HCT116 (cell line): ENCODE measurements at regions not wholly inside any gene's neighbourhood (a gene's known extent, or its start where the extent isn't known, plus 50 kb on each side); places are given as distances from the start of the nearest gene placed in this dataset.

ENCODE experiments used
- ATAC-seq: fragments of 200-7000 bp; cut with Tn5 transposase; 2 replicates; pipeline ENCODE4 v1.9.1; 2020; ENCODE audit warnings: mild to moderate bottlenecking, moderate library complexity
- BruUV-seq: library from RNA; stranded (reverse); fragments of 400-500 nt; replicated peaks from 2 replicates; lab custom pipeline; 2021; lab: Mats Ljungman, UMichigan
- CTCF ChIA-PET: fragments of 300-600 bp; sonication (Branson Sonifier 250); formaldehyde crosslinking; loops from one replicate; lab custom pipeline; 2021; ENCODE audit warnings: antibody characterized with exemption; lab: Charles Lee
- POLR2A ChIA-PET: fragments of 300-600, 350-600 bp; sonication (Branson Sonifier 250); formaldehyde crosslinking; loops from one replicate; lab custom pipeline; 2021; ENCODE audit warnings: antibody characterized with exemption; lab: Charles Lee
- RAD21 ChIA-PET, 2 experiments: fragments of 300-600 bp; sonication (Branson Sonifier 250); formaldehyde crosslinking; loops; one replicate each; lab custom pipeline; 2023; ENCODE audit warnings: low total read pairs in 2 of 2; ENCODE audit not compliant: uncharacterized antibody in 2 of 2, unreplicated experiment in 2 of 2, low non-redundant PET in 1 of 2; lab: Charles Lee
- DNase-seq: peaks from one replicate; pipeline ENCODE4 v3.0.0-alpha.2; 2010; ENCODE audit warnings: low read depth, low spot score
- H2AFZ ChIP-seq: fragments of 200-600 bp; shearing (Covaris generic), sonication (generic); 2 replicates; pipeline ENCODE4 v1.6.1; 2017; ENCODE audit warnings: low read depth, mixed run types, mixed read lengths, antibody characterized with exemption, low read length; ENCODE audit not compliant: poor library complexity, severe bottlenecking
- H3K27ac ChIP-seq: 2 replicates; pipeline ENCODE4 v1.5.1; 2012; ENCODE audit warnings: low read depth, low read length
- H3K27me3 ChIP-seq: fragments of 200-600 bp; sonication (generic); 2 replicates; pipeline ENCODE4 v1.6.1; 2016; ENCODE audit warnings: mixed run types, low read length, mixed read lengths; ENCODE audit not compliant: insufficient read depth
- H3K36me3 ChIP-seq, 2 experiments: fragments of 200-500 bp in 1 of 2; fragments of 200-600 bp in 1 of 2; sonication (Bioruptor generic) in 1 of 2; sonication (generic) in 1 of 2; 2 replicates each; pipeline versions ENCODE4 v1.5.1 to v1.6.1; 2014 to 2016; ENCODE audit warnings: low read length in 2 of 2, inconsistent platforms in 1 of 2, mixed read lengths in 1 of 2, mixed run types in 1 of 2; ENCODE audit not compliant: insufficient read depth in 2 of 2, control insufficient read depth in 1 of 2
- H3K4me1 ChIP-seq, 2 experiments: fragments of 200-600 bp in 1 of 2; sonication (generic) in 1 of 2; 2 replicates each; pipeline versions ENCODE4 v1.5.1 to v1.6.1; 2012 to 2017; ENCODE audit warnings: low read length in 2 of 2, inconsistent platforms in 1 of 2, mild to moderate bottlenecking in 1 of 2, mixed read lengths in 1 of 2, mixed run types in 1 of 2, moderate library complexity in 1 of 2; ENCODE audit not compliant: insufficient read depth in 2 of 2, control insufficient read depth in 1 of 2
- H3K4me2 ChIP-seq: fragments of 200-600 bp; sonication (generic); 2 replicates; pipeline ENCODE4 v1.6.1; 2017; ENCODE audit warnings: mixed run types, low read length, mixed read lengths
- H3K4me3 ChIP-seq, 2 experiments: fragments of 200-600 bp in 1 of 2; sonication (generic) in 1 of 2; replicated peaks in 1 of 2; 2 replicates each; pipeline ENCODE4 v1.5.1; 2011 to 2016; ENCODE audit warnings: low read length in 2 of 2, control low read depth in 1 of 2, low read depth in 1 of 2, mild to moderate bottlenecking in 1 of 2, mixed read lengths in 1 of 2, mixed run types in 1 of 2
- H3K79me2 ChIP-seq: fragments of 200-600 bp; sonication (generic); 2 replicates; pipeline ENCODE4 v1.6.1; 2017; ENCODE audit warnings: mild to moderate bottlenecking, mixed run types, low read length, moderate library complexity, mixed read lengths; ENCODE audit not compliant: insufficient read depth
- H3K9ac ChIP-seq: fragments of 200-600 bp; sonication (generic); 2 replicates; pipeline ENCODE4 v1.6.1; 2016; ENCODE audit warnings: low read length, mixed read lengths
- H3K9me2 ChIP-seq: fragments of 200-600 bp; sonication (generic), shearing (Covaris generic); 2 replicates; pipeline ENCODE4 v1.6.1; 2017; ENCODE audit warnings: mixed run types, mild to moderate bottlenecking, moderate library complexity; ENCODE audit not compliant: insufficient read depth
- H3K9me3 ChIP-seq, 2 experiments: fragments of 200-500 bp in 1 of 2; fragments of 200-600 bp in 1 of 2; sonication (Bioruptor generic) in 1 of 2; sonication (generic) in 1 of 2; 2 replicates each; pipeline ENCODE4 v1.6.1; 2014 to 2017; ENCODE audit warnings: low read length in 2 of 2, mixed read lengths in 2 of 2, inconsistent platforms in 1 of 2, low read depth in 1 of 2, mild to moderate bottlenecking in 1 of 2, mixed run types in 1 of 2, moderate library complexity in 1 of 2; ENCODE audit not compliant: control insufficient read depth in 1 of 2, insufficient read depth in 1 of 2
- H4K20me1 ChIP-seq: fragments of 200-600 bp; sonication (generic), shearing (Covaris generic); 2 replicates; pipeline ENCODE4 v1.6.1; 2017; ENCODE audit warnings: mixed run types, mild to moderate bottlenecking, moderate library complexity; ENCODE audit not compliant: insufficient read depth
- ATF3 ChIP-seq: IDR thresholded peaks from 2 replicates; pipeline ENCODE4 v1.6.1; 2012
- CBX3 ChIP-seq: IDR thresholded peaks from 2 replicates; pipeline ENCODE4 v1.6.1; 2012; ENCODE audit warnings: low read depth
- CEBPB ChIP-seq: IDR thresholded peaks from 2 replicates; pipeline ENCODE4 v1.6.1; 2012; ENCODE audit warnings: low read depth
- CTCF ChIP-seq, 3 experiments: fragments of 200-600 bp in 1 of 3; sonication (generic) in 1 of 3; IDR thresholded peaks in 2 of 3; conservative IDR thresholded peaks in 1 of 3; 2 replicates each; pipeline ENCODE4 v1.5.1; 2012 to 2017; ENCODE audit warnings: low read depth in 2 of 3, low read length in 2 of 3, antibody characterized with exemption in 1 of 3, borderline replicate concordance in 1 of 3, control low read depth in 1 of 3, mild to moderate bottlenecking in 1 of 3, mixed read lengths in 1 of 3, mixed run types in 1 of 3, moderate library complexity in 1 of 3; ENCODE audit not compliant: insufficient read depth in 1 of 3
- EGR1 ChIP-seq: IDR thresholded peaks from 2 replicates; pipeline ENCODE4 v1.6.1; 2012; ENCODE audit warnings: low read depth
- MAX ChIP-seq: IDR thresholded peaks from 2 replicates; pipeline ENCODE4 v1.6.1; 2012
- POLR2A ChIP-seq: IDR thresholded peaks from 2 replicates; pipeline ENCODE4 v1.7.0; 2011; ENCODE audit warnings: borderline replicate concordance; ENCODE audit not compliant: insufficient read depth, insufficient read length; ENCODE audit errors: extremely low read depth
- POLR2AphosphoS5 ChIP-seq: IDR thresholded peaks from 2 replicates; pipeline ENCODE4 v1.6.1; 2011; ENCODE audit warnings: mild to moderate bottlenecking, low read depth, low read length, moderate library complexity
- REST ChIP-seq: IDR thresholded peaks from 2 replicates; pipeline ENCODE4 v1.6.1; 2012; ENCODE audit warnings: low read depth
- TCF7L2 ChIP-seq: IDR thresholded peaks from 2 replicates; pipeline ENCODE4 v1.7.0; 2011; ENCODE audit warnings: borderline replicate concordance, inconsistent platforms; ENCODE audit not compliant: insufficient read depth, insufficient read length; ENCODE audit errors: extremely low read depth
- YY1 ChIP-seq: IDR thresholded peaks from 2 replicates; pipeline ENCODE4 v1.6.1; 2011; ENCODE audit warnings: low read length, low read depth, moderate library complexity, mild to moderate bottlenecking; ENCODE audit not compliant: insufficient replicate concordance; ENCODE audit errors: extremely low read depth
- ZFX ChIP-seq: fragments of 450-650 bp; IDR thresholded peaks from 2 replicates; pipeline ENCODE4 v1.6.1; 2017
- ZNF274 ChIP-seq: fragments of 200-500 bp; sonication (Bioruptor generic); IDR thresholded peaks from 2 replicates; pipeline ENCODE4 v1.6.1; 2014; ENCODE audit warnings: mild to moderate bottlenecking, low read depth, low read length, inconsistent platforms
- intact Hi-C: fragments of 100-400 bp; cut with micrococcal nuclease; formaldehyde crosslinking; loops from 2 replicates; pipeline ENCODE4 v1.10.0; 2022

GRCh38 chr2:57461624-57462023, 585.0 kb upstream of the VRK2 start:
- Histone ChIP-seq H3K27me3 (no peaks in the 10 kb centered on the region), H3K9me3 (no peaks in the 10 kb centered on the region), H3K4me3 (no peak overlapping the region), H3K36me3 (no peaks in the 10 kb centered on the region), H3K9ac (no peak overlapping the region), H3K4me1 (no peaks in the 10 kb centered on the region), H3K79me2 (no peaks in the 10 kb centered on the region), H3K4me2 (no peak overlapping the region), H2AFZ (no peak overlapping the region), H4K20me1 (no peaks in the 10 kb centered on the region), H3K27ac (no peak overlapping the region), H3K9me2 (no peaks in the 10 kb centered on the region)
- ChIA-PET CTCF (no interaction called here), RAD21 (no interaction called here), POLR2A (no interaction called here)
- ATAC-seq (no peak), DNase-seq (no peak)
- intact Hi-C loops: no loop called here
- TF ChIP-seq YY1 (no peak), CTCF (IDR thresholded peaks at IDR 0.05 in 2 of 3, conservative IDR thresholded peaks at IDR 0.05 in 1 of 3; ENCODE audit: borderline replicate concordance in 1 of 3, insufficient read depth in 1 of 3, low read depth in 2 of 3, low read length in 2 of 3) (no peak), TCF7L2 (no peak), REST (no peak), ZFX (no peak), CBX3 (no peak), MAX (no peak), ATF3 (no peak), CEBPB (no peak), EGR1 (no peak), POLR2AphosphoS5 (no peak), ZNF274 (no peak), POLR2A (no peak)
- BruUV-seq: no TSS peak
